ENCODE measurements at regions not wholly inside any gene's neighbourhood (a gene's known extent, or its start where the extent isn't known, plus 50 kb on each side); places are given as distances from the start of the nearest gene placed in this dataset.

- TF ChIP-seq CTCF (conservative IDR thresholded peaks at IDR 0.05 in 1 of 2, IDR thresholded peaks at IDR 0.05 in 1 of 2; ENCODE audit: extremely low read depth in 1 of 2, insufficient read depth in 1 of 2, low read depth in 1 of 2, low read length in 2 of 2) = no peak
- TF ChIP-seq EZH2 (IDR thresholded peaks at IDR 0.05; ENCODE audit: borderline replicate concordance, low read length) = no peak
Measured at GRCh38 chr10:14408139-14408538, 77.4 kb upstream of the FRMD4A start.

Measured in mammary epithelial cell (primary cell).